ENCODE measurements at regions not wholly inside any gene's neighbourhood (a gene's known extent, or its start where the extent isn't known, plus 50 kb on each side); places are given as distances from the start of the nearest gene placed in this dataset.

- DNase-seq = no peak
- Histone ChIP-seq H3K4me3 (peak overlapping the region in 3 of 8 donors; percentile 10 to 45 (median 10)), H3K27me3 (replicated peaks in 1 of 7) (no peaks in the 10 kb centered on the region), H3K9me3 (peaks cover 0 to 29% (median 24%) of the 10 kb centered on the region in 8 donors), H3K27ac (peak overlapping the region in 6 of 8 donors; percentile 10 to 68 (median 50)), H3K36me3 (no peaks in the 10 kb centered on the region), H3K4me1 (no peaks in the 10 kb centered on the region)
- intact Hi-C loops (cut with DNase I; ENCODE audit: low total_unique reads) = no loop called here
- 44 to 67% (median 49%) methylated on average over 9 of the region's 9 CpGs for WGBS, 5 donors
- TF ChIP-seq POLR2A (IDR thresholded peaks at IDR 0.05) (no peak), CTCF (IDR thresholded peaks at IDR 0.05 in 8 of 11, conservative IDR thresholded peaks at IDR 0.05 in 3 of 11) (no peak), POLR2AphosphoS5 (IDR thresholded peaks at IDR 0.05) (no peak)
These were observed 82.6 kb upstream of the OXGR1 start for GRCh38 chr13:97076898-97077297.

DNA sequence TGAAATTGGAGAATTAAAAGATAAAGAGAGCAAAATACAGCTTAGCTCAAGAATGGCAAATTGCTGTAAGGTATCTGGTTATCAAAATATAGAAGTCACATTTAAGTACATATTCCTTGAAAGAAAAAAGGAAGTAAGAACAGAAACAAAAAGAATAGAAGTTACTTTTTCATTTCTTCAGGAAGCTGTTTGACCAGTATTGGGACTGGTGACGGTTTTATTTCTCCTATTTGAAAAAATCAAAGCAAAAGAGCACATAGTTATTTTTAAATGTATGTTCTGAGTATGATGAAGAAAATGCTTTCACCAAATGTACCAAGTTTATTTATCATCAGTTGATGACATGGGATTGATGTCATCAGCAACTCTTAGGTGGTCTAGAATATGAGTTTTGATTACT is 83.1 kb upstream of the OXGR1 start:
- no peaks in the 10 kb centered on the region for H3K36me3 ChIP-seq
- H3K27ac ChIP-seq = peak overlapping the region in 6 of 8 donors; percentile 10 to 68 (median 50)
- peak overlapping the region in 3 of 8 donors; percentile 10 to 45 (median 10) for H3K4me3 ChIP-seq
- intact Hi-C loops (cut with DNase I; ENCODE audit: low total_unique reads) = no loop called here
- H3K4me1 ChIP-seq = no peaks in the 10 kb centered on the region
- H3K27me3 ChIP-seq (replicated peaks in 1 of 7) = no peaks in the 10 kb centered on the region
- no peak for DNase-seq
- TF ChIP-seq CTCF (IDR thresholded peaks at IDR 0.05 in 8 of 11, conservative IDR thresholded peaks at IDR 0.05 in 3 of 11) (no peak), POLR2AphosphoS5 (IDR thresholded peaks at IDR 0.05) (no peak)
- peaks cover 0 to 29% (median 24%) of the 10 kb centered on the region in 8 donors for H3K9me3 ChIP-seq
- 17 to 46% (median 32%) methylated on average over 1 of the region's 1 CpG for WGBS, 5 donors

- no peak overlapping the region for H3K27ac ChIP-seq
- H3K4me1 ChIP-seq = no peaks in the 10 kb centered on the region
- intact Hi-C loops (cut with DNase I; ENCODE audit: low total_unique reads) = no loop called here
- no peak for DNase-seq
- peaks cover 0 to 12% (median 9%) of the 10 kb centered on the region in 8 donors for H3K9me3 ChIP-seq
- 82 to 96% (median 88%) methylated on average over 1 of the region's 1 CpG for WGBS, 5 donors
- no peaks in the 10 kb centered on the region for H3K27me3 ChIP-seq (replicated peaks in 1 of 7)
- no peak overlapping the region for H3K4me3 ChIP-seq
- no peaks in the 10 kb centered on the region for H3K36me3 ChIP-seq
- TF ChIP-seq POLR2AphosphoS5 (IDR thresholded peaks at IDR 0.05) (no peak), POLR2A (IDR thresholded peaks at IDR 0.05) (no peak), CTCF (IDR thresholded peaks at IDR 0.05 in 8 of 11, conservative IDR thresholded peaks at IDR 0.05 in 3 of 11) (no peak)
These were observed 85.5 kb upstream of the OXGR1 start for GRCh38 chr13:97079726-97080125.

GRCh38 chr13:97082461-97083207 is 88.4 kb upstream of the OXGR1 start:
- Histone ChIP-seq H3K27ac (no peak overlapping the region), H3K4me1 (no peaks in the 10 kb centered on the region), H3K27me3 (replicated peaks in 1 of 7) (no peaks in the 10 kb centered on the region), H3K4me3 (no peak overlapping the region), H3K9me3 (peaks cover 0 to 13% (median 11%) of the 10 kb centered on the region in 8 donors), H3K36me3 (no peaks in the 10 kb centered on the region)
- intact Hi-C loops (cut with DNase I; ENCODE audit: low total_unique reads) = no loop called here
- no peak for TF ChIP-seq POLR2AphosphoS5 (IDR thresholded peaks at IDR 0.05)
- TF ChIP-seq CTCF (IDR thresholded peaks at IDR 0.05 in 8 of 11, conservative IDR thresholded peaks at IDR 0.05 in 3 of 11) = no peak
- no peak for TF ChIP-seq POLR2A (IDR thresholded peaks at IDR 0.05)
- DNase-seq = no peak
- WGBS, 5 donors = 71 to 90% (median 80%) methylated on average over 6 of the region's 6 CpGs

All from spleen (tissue), 11 donors.